ENCODE measurements at regions not wholly inside any gene's neighbourhood (a gene's known extent, or its start where the extent isn't known, plus 50 kb on each side); places are given as distances from the start of the nearest gene placed in this dataset.

- Mint-ChIP-seq H3K36me3 (peaks cover 6% of the 10 kb centered on the region), H3K9me3 (peaks cover 34% of the 10 kb centered on the region), H3K27me3 (ENCODE audit: low read depth) (no peaks in the 10 kb centered on the region), H3K27ac (no peak overlapping the region), H3K4me1 (peaks cover 12% of the 10 kb centered on the region), H3K4me3 (no peak overlapping the region)
- CTCF ChIA-PET, result no interaction called here
- no peak for TF ChIP-seq KAT7 (CRISPR knock-in tag; IDR thresholded peaks at IDR 0.05; ENCODE audit: borderline replicate concordance)
- no peak for TF ChIP-seq NFYB (CRISPR knock-in tag; conservative IDR thresholded peaks at IDR 0.05; ENCODE audit: low read depth)
- TF ChIP-seq ZBTB21 (CRISPR knock-in tag; IDR thresholded peaks at IDR 0.05; ENCODE audit: borderline replicate concordance), result no peak
- TF ChIP-seq ZNF121 (CRISPR knock-in tag; IDR thresholded peaks at IDR 0.05), result no peak
- no peak for TF ChIP-seq ZMAT4 (CRISPR knock-in tag; IDR thresholded peaks at IDR 0.05)
- TF ChIP-seq IRF2 (CRISPR knock-in tag; IDR thresholded peaks at IDR 0.05; ENCODE audit: borderline replicate concordance, low read depth), result no peak
- no peak for TF ChIP-seq SP1 (CRISPR knock-in tag; conservative IDR thresholded peaks at IDR 0.05)
- no peak for TF ChIP-seq OVOL2 (CRISPR knock-in tag; IDR thresholded peaks at IDR 0.05; ENCODE audit: borderline replicate concordance)
- TF ChIP-seq SMAD4 (CRISPR knock-in tag; IDR thresholded peaks at IDR 0.05), result no peak
- no peak for TF ChIP-seq ZNF512 (CRISPR knock-in tag; IDR thresholded peaks at IDR 0.05; ENCODE audit: borderline replicate concordance)
- TF ChIP-seq NFATC4 (CRISPR knock-in tag; IDR thresholded peaks at IDR 0.05), result no peak
- DNase-seq (ENCODE audit: low spot score) (no peak), ATAC-seq (no peak)
- POLR2A ChIA-PET, result no interaction called here
Observed at GRCh38 chr7:46781901-46782439, 799.9 kb downstream of the TNS3 start.

GRCh38 chr7:46776790-46777189, 805.1 kb downstream of the TNS3 start:
- Mint-ChIP-seq H3K27ac (no peak overlapping the region), H3K9me3 (peaks cover 29% of the 10 kb centered on the region), H3K27me3 (ENCODE audit: low read depth) (no peaks in the 10 kb centered on the region), H3K4me3 (no peak overlapping the region), H3K4me1 (peaks cover 8% of the 10 kb centered on the region), H3K36me3 (peaks cover 2% of the 10 kb centered on the region)
- DNase-seq (ENCODE audit: low spot score), result no peak
- POLR2A ChIA-PET, result no interaction called here
- CTCF ChIA-PET, result no interaction called here
- ATAC-seq, result 0 out of 2 replicates have a peak, but pooled peaks have one; percentile 26
- TF ChIP-seq ELF4 (CRISPR knock-in tag; IDR thresholded peaks at IDR 0.05; ENCODE audit: low read depth) (no peak), ATF2 (CRISPR knock-in tag; IDR thresholded peaks at IDR 0.05; ENCODE audit: borderline replicate concordance, low read depth) (no peak), CTCF (IDR thresholded peaks at IDR 0.05) (peak; percentile 51; the same call in 1 of the 2 replicates), ZNF396 (CRISPR knock-in tag; IDR thresholded peaks at IDR 0.05; ENCODE audit: borderline replicate concordance) (no peak), ZBTB43 (CRISPR knock-in tag; IDR thresholded peaks at IDR 0.05) (no peak), ZNF671 (CRISPR knock-in tag; IDR thresholded peaks at IDR 0.05) (no peak), ZNF232 (CRISPR knock-in tag; IDR thresholded peaks at IDR 0.05) (no peak)
